Adrenal gland (tissue), 5 donors: ENCODE measurements at regions not wholly inside any gene's neighbourhood (a gene's known extent, or its start where the extent isn't known, plus 50 kb on each side); places are given as distances from the start of the nearest gene placed in this dataset.

Source experiments
- POLR2A ChIP-seq, 2 donors: fragments of 450-650 bp; IDR thresholded peaks; one replicate each; pipeline ENCODE4 v1.6.1; 2017; ENCODE audit warnings: antibody characterized with exemption in 2 of 2, mild to moderate bottlenecking in 2 of 2, moderate library complexity in 1 of 2
- TF ChIP-seq, protein P1 (sequence below), 6 experiments: fragments of 450-650 bp in 4 of 6; fragments of 200-600 bp in 2 of 6; sonication (generic) in 1 of 6; IDR thresholded peaks; 1 replicate in 5 of 6; 2 replicates in 1 of 6; pipeline versions ENCODE4 v1.5.1 to v1.8.0; 2016 to 2021; ENCODE audit warnings: antibody characterized with exemption in 6 of 6, mild to moderate bottlenecking in 2 of 6, moderate library complexity in 1 of 6
- donor health status: DM: no; HTN: no; CAD: no.

DNA sequence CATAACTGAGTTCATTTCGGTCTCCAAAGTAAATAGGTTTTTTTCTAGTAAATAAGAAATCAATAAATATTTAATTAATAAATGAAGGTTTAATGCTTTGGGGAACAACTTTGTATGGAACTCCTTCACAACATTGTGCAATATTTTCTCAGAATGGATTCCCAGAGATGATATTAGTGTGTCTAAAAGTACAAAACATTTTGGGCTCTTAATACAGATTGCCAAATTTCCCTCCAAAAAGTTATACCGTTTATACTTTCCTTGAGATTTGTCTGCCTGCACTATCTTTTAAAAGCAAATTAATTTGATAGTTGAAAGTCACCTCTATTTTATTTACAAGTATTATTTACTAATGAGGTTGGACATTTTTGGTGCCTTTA lies 151.8 kb downstream of the FAM161A start:
- no peak for TF ChIP-seq POLR2A (IDR thresholded peaks at IDR 0.05)
- TF ChIP-seq, protein P1, sequence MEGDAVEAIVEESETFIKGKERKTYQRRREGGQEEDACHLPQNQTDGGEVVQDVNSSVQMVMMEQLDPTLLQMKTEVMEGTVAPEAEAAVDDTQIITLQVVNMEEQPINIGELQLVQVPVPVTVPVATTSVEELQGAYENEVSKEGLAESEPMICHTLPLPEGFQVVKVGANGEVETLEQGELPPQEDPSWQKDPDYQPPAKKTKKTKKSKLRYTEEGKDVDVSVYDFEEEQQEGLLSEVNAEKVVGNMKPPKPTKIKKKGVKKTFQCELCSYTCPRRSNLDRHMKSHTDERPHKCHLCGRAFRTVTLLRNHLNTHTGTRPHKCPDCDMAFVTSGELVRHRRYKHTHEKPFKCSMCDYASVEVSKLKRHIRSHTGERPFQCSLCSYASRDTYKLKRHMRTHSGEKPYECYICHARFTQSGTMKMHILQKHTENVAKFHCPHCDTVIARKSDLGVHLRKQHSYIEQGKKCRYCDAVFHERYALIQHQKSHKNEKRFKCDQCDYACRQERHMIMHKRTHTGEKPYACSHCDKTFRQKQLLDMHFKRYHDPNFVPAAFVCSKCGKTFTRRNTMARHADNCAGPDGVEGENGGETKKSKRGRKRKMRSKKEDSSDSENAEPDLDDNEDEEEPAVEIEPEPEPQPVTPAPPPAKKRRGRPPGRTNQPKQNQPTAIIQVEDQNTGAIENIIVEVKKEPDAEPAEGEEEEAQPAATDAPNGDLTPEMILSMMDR (IDR thresholded peaks at IDR 0.05), result no peak
